ENCODE measurements at regions not wholly inside any gene's neighbourhood (a gene's known extent, or its start where the extent isn't known, plus 50 kb on each side); places are given as distances from the start of the nearest gene placed in this dataset.

GRCh38 chr6:168870982-168871381 lies 382.7 kb downstream of the THBS2 start:
- no peaks in the 10 kb centered on the region for H3K36me3 ChIP-seq (ENCODE audit: insufficient read depth, low read length)
- no peak overlapping the region for H3K4me2 ChIP-seq (ENCODE audit: insufficient read depth, low read length)
- no peak overlapping the region for H3K27ac ChIP-seq (ENCODE audit: low read length)
- DNase-seq, result no peak
- TF ChIP-seq CTCF (IDR thresholded peaks at IDR 0.05; ENCODE audit: borderline replicate concordance, extremely low read depth, low read length, poor library complexity, severe bottlenecking) (no peak), EZH2 (IDR thresholded peaks at IDR 0.05; ENCODE audit: borderline replicate concordance, low read depth, low read length, severe bottlenecking) (no peak)
- H3K9ac ChIP-seq (ENCODE audit: low read depth, low read length), result no peak overlapping the region
- H2AFZ ChIP-seq (ENCODE audit: low read depth, low read length), result no peak overlapping the region
- H4K20me1 ChIP-seq (ENCODE audit: insufficient read depth, low read length), result no peaks in the 10 kb centered on the region
- no peak overlapping the region for H3K4me3 ChIP-seq (ENCODE audit: low read depth in 1 of 2, low read length in 2 of 2)
- no peaks in the 10 kb centered on the region for H3K4me1 ChIP-seq (ENCODE audit: insufficient read depth, low read length)
- no peaks in the 10 kb centered on the region for H3K27me3 ChIP-seq (ENCODE audit: insufficient read depth, low read length, poor library complexity)
- no peaks in the 10 kb centered on the region for H3K9me3 ChIP-seq (ENCODE audit: insufficient read depth, low read length, severe bottlenecking)
- no peak for ATAC-seq (ENCODE audit: insufficient read depth, low read depth)
- no peaks in the 10 kb centered on the region for H3K79me2 ChIP-seq (ENCODE audit: insufficient read depth, low read length)

- Histone ChIP-seq H3K4me2 (ENCODE audit: insufficient read depth, low read length) (no peak overlapping the region), H3K36me3 (ENCODE audit: insufficient read depth, low read length) (no peaks in the 10 kb centered on the region), H3K27me3 (ENCODE audit: insufficient read depth, low read length, poor library complexity) (no peaks in the 10 kb centered on the region), H3K4me1 (ENCODE audit: insufficient read depth, low read length) (no peaks in the 10 kb centered on the region), H3K9me3 (ENCODE audit: insufficient read depth, low read length, severe bottlenecking) (no peaks in the 10 kb centered on the region), H3K9ac (ENCODE audit: low read depth, low read length) (no peak overlapping the region), H3K4me3 (ENCODE audit: low read depth in 1 of 2, low read length in 2 of 2) (no peak overlapping the region), H3K27ac (ENCODE audit: low read length) (no peak overlapping the region), H2AFZ (ENCODE audit: low read depth, low read length) (no peak overlapping the region), H3K79me2 (ENCODE audit: insufficient read depth, low read length) (no peaks in the 10 kb centered on the region), H4K20me1 (ENCODE audit: insufficient read depth, low read length) (no peaks in the 10 kb centered on the region)
- TF ChIP-seq CTCF (IDR thresholded peaks at IDR 0.05; ENCODE audit: borderline replicate concordance, extremely low read depth, low read length, poor library complexity, severe bottlenecking), result no peak
- no peak for TF ChIP-seq EZH2 (IDR thresholded peaks at IDR 0.05; ENCODE audit: borderline replicate concordance, low read depth, low read length, severe bottlenecking)
- ATAC-seq (ENCODE audit: insufficient read depth, low read depth) (no peak), DNase-seq (no peak)
Observed at GRCh38 chr6:168867247-168868102, 386.2 kb downstream of the THBS2 start.

- H3K4me2 ChIP-seq (ENCODE audit: insufficient read depth, low read length), result no peak overlapping the region
- H3K79me2 ChIP-seq (ENCODE audit: insufficient read depth, low read length), result no peaks in the 10 kb centered on the region
- no peak overlapping the region for H3K27ac ChIP-seq (ENCODE audit: low read length)
- H3K9me3 ChIP-seq (ENCODE audit: insufficient read depth, low read length, severe bottlenecking), result no peaks in the 10 kb centered on the region
- no peak overlapping the region for H3K9ac ChIP-seq (ENCODE audit: low read depth, low read length)
- H3K36me3 ChIP-seq (ENCODE audit: insufficient read depth, low read length), result no peaks in the 10 kb centered on the region
- H2AFZ ChIP-seq (ENCODE audit: low read depth, low read length), result no peak overlapping the region
- H3K4me1 ChIP-seq (ENCODE audit: insufficient read depth, low read length), result no peaks in the 10 kb centered on the region
- no peak for ATAC-seq (ENCODE audit: insufficient read depth, low read depth)
- no peak for DNase-seq
- no peak for TF ChIP-seq EZH2 (IDR thresholded peaks at IDR 0.05; ENCODE audit: borderline replicate concordance, low read depth, low read length, severe bottlenecking)
- TF ChIP-seq CTCF (IDR thresholded peaks at IDR 0.05; ENCODE audit: borderline replicate concordance, extremely low read depth, low read length, poor library complexity, severe bottlenecking), result no peak
- H3K27me3 ChIP-seq (ENCODE audit: insufficient read depth, low read length, poor library complexity), result no peaks in the 10 kb centered on the region
- H3K4me3 ChIP-seq (ENCODE audit: low read depth in 1 of 2, low read length in 2 of 2), result no peak overlapping the region
- H4K20me1 ChIP-seq (ENCODE audit: insufficient read depth, low read length), result no peaks in the 10 kb centered on the region
Observed at GRCh38 chr6:168866534-168866933, 387.1 kb downstream of the THBS2 start.
